Pancreas (tissue), 10 donors: ENCODE measurements at regions not wholly inside any gene's neighbourhood (a gene's known extent, or its start where the extent isn't known, plus 50 kb on each side); places are given as distances from the start of the nearest gene placed in this dataset.

ENCODE experiments used
- ATAC-seq, 4 donors: fragments of 200-7000 bp; cut with Tn5 transposase; one replicate each; pipeline versions ENCODE4 v1.8.0 to v1.9.1; 2020; ENCODE audit warnings: mild to moderate bottlenecking in 4 of 4, moderate library complexity in 4 of 4
- DNase-seq, 6 donors: peaks; one replicate each; pipeline ENCODE4 v3.0.0-alpha.2; 2020
- FAIRE-seq: peaks from 2 replicates; lab custom pipeline; 2012; peaks lifted over from hg19 to GRCh38; lab: Jason Lieb, UNC
- H3K27ac ChIP-seq, 4 donors: fragments of 200-600 bp; sonication (generic); 1 replicate in 3 of 4; 2 replicates in 1 of 4; pipeline versions ENCODE4 v1.5.0 to v1.8.0; 2020
- H3K27me3 ChIP-seq, 4 donors: fragments of 200-600 bp; one replicate each; pipeline ENCODE4 v1.8.0; 2021
- H3K36me3 ChIP-seq, 3 donors: fragments of 200-600 bp; sonication (generic) in 1 of 3; one replicate each; pipeline versions ENCODE4 v1.5.0 to v1.8.0; 2020 to 2021
- H3K4me1 ChIP-seq, 3 donors: fragments of 200-600 bp; one replicate each; pipeline ENCODE4 v1.8.0; 2021
- H3K4me3 ChIP-seq, 4 donors: fragments of 200-600 bp; sonication (generic) in 2 of 4; one replicate each; pipeline versions ENCODE4 v1.5.0 to v1.8.0; 2020 to 2021
- H3K9me3 ChIP-seq, 4 donors: fragments of 200-600 bp; one replicate each; pipeline ENCODE4 v1.8.0; 2021
- WGBS, 2 donors: extraction: QIAGEN DNeasy Blood & Tissue Kit; methylation state at CpG; one replicate each; pipeline ENCODE4 v1.1.7; 2013; 5-methylcytosine and 5-hydroxymethylcytosine counted together
- intact Hi-C, 3 donors: fragments of 100-400 bp; cut with DNase I; formaldehyde crosslinking; loops; one replicate each; pipeline versions ENCODE4 v1.11.1 to v1.14.2; 2022
- TF ChIP-seq, protein P1 (sequence below), 4 donors: fragments of 200-600 bp; sonication (generic) in 3 of 4; IDR thresholded peaks; one replicate each; pipeline versions ENCODE4 v1.5.0 to v1.8.0; 2021; ENCODE audit warnings: antibody characterized with exemption in 4 of 4
- donor health status: healthy with polysubstance abuse.
- donor health status: DM: no; HTN: no; CAD: no; lungs with moderate emphysema.
- donor health status: DM: no; HTN: no; CAD: no.
- donor health status: control.
- donor health status: control.
- donor health status: Bipolar disorder and iron deficiency.
- donor health status: DM: yes; HTN: yes; CAD: no.
- donor health status: DM: no; HTN: no; CAD: no.
- donor health status: DM: no; HTN: no; CAD: no.
- donor health status: DM: yes; HTN: yes; CAD: no.

DNA sequence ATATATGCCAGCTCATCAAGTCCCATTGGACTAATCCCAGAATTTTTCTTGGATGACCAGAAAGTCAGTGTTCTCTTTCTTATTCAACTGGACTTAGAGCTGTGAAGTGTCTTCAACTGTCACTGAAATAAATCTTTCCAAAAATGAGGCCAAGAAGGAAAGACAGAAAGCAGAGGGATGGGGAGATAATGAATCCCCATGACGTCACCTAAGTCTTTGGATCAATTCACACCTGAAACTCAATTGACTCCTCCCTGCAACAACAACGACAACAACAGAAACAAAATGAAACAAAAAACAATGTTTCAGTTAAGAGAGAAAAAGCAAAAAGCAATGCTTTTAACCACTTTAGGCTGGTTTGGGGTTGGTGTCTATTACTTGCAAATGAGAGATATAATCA lies 91.2 kb downstream of the OXGR1 start:
- DNase-seq (no peak), FAIRE-seq (no peak), ATAC-seq (no peak)
- TF ChIP-seq, protein P1, sequence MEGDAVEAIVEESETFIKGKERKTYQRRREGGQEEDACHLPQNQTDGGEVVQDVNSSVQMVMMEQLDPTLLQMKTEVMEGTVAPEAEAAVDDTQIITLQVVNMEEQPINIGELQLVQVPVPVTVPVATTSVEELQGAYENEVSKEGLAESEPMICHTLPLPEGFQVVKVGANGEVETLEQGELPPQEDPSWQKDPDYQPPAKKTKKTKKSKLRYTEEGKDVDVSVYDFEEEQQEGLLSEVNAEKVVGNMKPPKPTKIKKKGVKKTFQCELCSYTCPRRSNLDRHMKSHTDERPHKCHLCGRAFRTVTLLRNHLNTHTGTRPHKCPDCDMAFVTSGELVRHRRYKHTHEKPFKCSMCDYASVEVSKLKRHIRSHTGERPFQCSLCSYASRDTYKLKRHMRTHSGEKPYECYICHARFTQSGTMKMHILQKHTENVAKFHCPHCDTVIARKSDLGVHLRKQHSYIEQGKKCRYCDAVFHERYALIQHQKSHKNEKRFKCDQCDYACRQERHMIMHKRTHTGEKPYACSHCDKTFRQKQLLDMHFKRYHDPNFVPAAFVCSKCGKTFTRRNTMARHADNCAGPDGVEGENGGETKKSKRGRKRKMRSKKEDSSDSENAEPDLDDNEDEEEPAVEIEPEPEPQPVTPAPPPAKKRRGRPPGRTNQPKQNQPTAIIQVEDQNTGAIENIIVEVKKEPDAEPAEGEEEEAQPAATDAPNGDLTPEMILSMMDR (IDR thresholded peaks at IDR 0.05): no peak
- Histone ChIP-seq H3K27ac (no peak overlapping the region), H3K27me3 (peaks cover 0 to 4% (median 0%) of the 10 kb centered on the region in 4 donors), H3K36me3 (no peaks in the 10 kb centered on the region), H3K4me3 (no peak overlapping the region), H3K9me3 (no peaks in the 10 kb centered on the region), H3K4me1 (peaks cover 0 to 2% (median 0%) of the 10 kb centered on the region in 3 donors)
- intact Hi-C loops: no loop called here
- WGBS, 2 donors: 67 to 73% methylated on average over 2 of the region's 2 CpGs

DNA sequence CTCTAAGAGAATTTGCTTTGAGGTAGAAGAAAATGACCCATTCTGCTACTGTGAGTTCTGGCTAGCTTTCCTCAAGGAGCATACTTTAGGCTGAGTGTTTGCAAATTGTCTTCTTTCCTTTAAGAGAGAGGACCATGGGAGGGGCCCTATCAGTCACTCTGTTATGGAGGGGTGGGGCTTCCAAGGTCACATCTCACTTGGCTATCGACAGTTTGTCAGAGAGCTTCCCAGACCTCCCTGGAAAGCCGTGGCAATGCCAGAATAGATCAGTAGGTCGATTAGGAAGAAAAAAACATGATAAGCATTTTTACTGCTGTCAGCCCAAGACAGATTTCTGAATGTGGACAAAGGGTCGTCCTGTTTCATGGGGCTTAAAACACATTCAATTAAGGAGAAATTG lies 93.3 kb downstream of the OXGR1 start:
- no peak overlapping the region for H3K27ac ChIP-seq
- WGBS, 2 donors: 6 to 7% methylated on average over 4 of the region's 4 CpGs
- intact Hi-C loops: no loop called here
- H3K4me1 ChIP-seq: peaks cover 0 to 2% (median 0%) of the 10 kb centered on the region in 3 donors
- no peak for ATAC-seq
- peaks cover 0 to 4% (median 0%) of the 10 kb centered on the region in 4 donors for H3K27me3 ChIP-seq
- H3K4me3 ChIP-seq: no peak overlapping the region
- no peak for DNase-seq
- no peak for FAIRE-seq
- H3K36me3 ChIP-seq: no peaks in the 10 kb centered on the region
- H3K9me3 ChIP-seq: no peaks in the 10 kb centered on the region
- TF ChIP-seq, protein P1 (IDR thresholded peaks at IDR 0.05): no peak

DNA sequence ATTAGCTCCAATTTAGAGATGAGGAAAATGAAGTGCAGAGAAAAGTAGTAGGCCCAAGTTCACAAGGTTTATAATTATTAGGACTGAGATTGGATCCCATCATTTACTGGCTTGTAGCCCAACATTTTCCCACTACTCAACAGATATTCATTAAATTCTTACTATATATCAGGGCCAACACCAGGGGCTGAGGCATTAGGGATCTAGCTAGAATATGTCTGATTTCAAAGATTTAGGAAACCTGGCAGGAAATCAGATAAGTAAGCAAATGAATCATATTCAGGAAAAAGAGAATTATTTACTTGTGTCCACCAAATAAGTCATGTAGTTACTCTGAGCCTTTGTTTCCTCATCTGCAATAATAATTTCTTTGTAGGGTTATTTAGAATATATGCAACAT lies 94.3 kb downstream of the OXGR1 start:
- H3K4me1 ChIP-seq: peaks cover 0 to 2% (median 0%) of the 10 kb centered on the region in 3 donors
- intact Hi-C loops: no loop called here
- H3K27ac ChIP-seq: no peak overlapping the region
- TF ChIP-seq, protein P1 (IDR thresholded peaks at IDR 0.05): no peak
- no peaks in the 10 kb centered on the region for H3K9me3 ChIP-seq
- H3K4me3 ChIP-seq: no peak overlapping the region
- ATAC-seq (no peak), FAIRE-seq (no peak), DNase-seq (no peak)
- peaks cover 0 to 4% (median 0%) of the 10 kb centered on the region in 4 donors for H3K27me3 ChIP-seq
- H3K36me3 ChIP-seq: no peaks in the 10 kb centered on the region

DNA sequence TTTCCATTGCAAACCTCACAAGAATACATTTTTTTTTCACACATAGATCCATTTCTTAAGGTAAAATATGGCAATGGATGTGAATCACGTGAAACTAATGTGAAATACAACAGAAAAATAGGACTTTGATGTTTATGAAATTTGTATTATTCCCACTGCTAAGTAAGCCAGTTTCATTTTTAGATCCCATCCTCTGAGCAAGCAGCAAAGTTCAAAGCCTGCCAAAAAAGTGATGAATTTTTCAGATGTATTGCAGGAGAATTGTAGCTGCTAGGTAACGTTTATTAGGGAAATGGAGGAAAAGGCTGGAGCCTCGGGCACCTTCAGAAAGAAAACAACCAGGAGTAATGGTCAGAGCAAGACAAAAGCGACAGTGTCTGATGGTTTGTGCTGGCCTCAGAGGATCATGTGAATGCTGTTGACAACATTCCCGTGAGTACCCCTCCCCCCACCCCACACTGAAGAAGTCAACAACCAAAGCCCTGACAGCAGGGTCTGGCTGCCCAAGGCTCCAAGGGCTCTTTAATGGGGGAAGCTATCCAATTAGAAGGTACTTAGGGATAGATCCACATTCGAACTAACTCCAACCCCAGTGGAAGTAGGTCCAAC lies 95.5 kb downstream of the OXGR1 start:
- 54 to 56% methylated on average over 6 of the region's 6 CpGs for WGBS, 2 donors
- Histone ChIP-seq H3K36me3 (no peaks in the 10 kb centered on the region), H3K4me1 (peaks cover 0 to 2% (median 0%) of the 10 kb centered on the region in 3 donors), H3K4me3 (no peak overlapping the region), H3K27ac (no peak overlapping the region), H3K9me3 (no peaks in the 10 kb centered on the region), H3K27me3 (peaks cover 0 to 4% (median 0%) of the 10 kb centered on the region in 4 donors)
- intact Hi-C loops: no loop called here
- FAIRE-seq: no peak
- TF ChIP-seq, protein P1 (IDR thresholded peaks at IDR 0.05): no peak
- no peak for DNase-seq
- ATAC-seq: no peak

DNA sequence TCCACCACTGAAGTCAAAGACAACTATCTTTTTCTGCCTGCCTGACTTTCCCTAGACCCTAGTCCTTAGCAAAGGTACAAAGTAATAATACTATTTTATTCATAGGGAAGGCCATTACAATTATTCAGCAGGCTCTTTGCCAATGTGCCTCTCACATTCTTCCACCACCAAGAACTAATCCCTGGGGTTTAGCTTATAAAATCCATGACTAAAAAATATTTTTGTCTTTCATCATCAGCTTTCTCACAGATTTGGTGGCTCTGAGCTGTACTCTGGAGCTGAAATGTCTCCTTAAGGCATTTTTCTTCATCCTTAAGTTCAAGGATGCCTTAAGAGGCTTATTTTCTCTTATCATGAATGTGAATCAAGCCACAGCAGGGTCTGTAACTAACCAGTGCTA lies 96.1 kb downstream of the OXGR1 start:
- TF ChIP-seq, protein P1 (IDR thresholded peaks at IDR 0.05): no peak
- no peak for DNase-seq
- Histone ChIP-seq H3K27me3 (peaks cover 0 to 4% (median 0%) of the 10 kb centered on the region in 4 donors), H3K4me3 (no peak overlapping the region), H3K9me3 (no peaks in the 10 kb centered on the region), H3K27ac (no peak overlapping the region), H3K4me1 (peaks cover 0 to 2% (median 0%) of the 10 kb centered on the region in 3 donors), H3K36me3 (no peaks in the 10 kb centered on the region)
- no peak for ATAC-seq
- intact Hi-C loops: no loop called here
- no peak for FAIRE-seq
